Osteoblast (primary cell): ENCODE measurements at regions not wholly inside any gene's neighbourhood (a gene's known extent, or its start where the extent isn't known, plus 50 kb on each side); places are given as distances from the start of the nearest gene placed in this dataset.

Experiments
- DNase-seq: peaks from one replicate; pipeline ENCODE4 v3.0.0; 2011; ENCODE audit warnings: low spot score, mixed read lengths; ENCODE audit not compliant: insufficient read length; ENCODE audit errors: missing footprints
- H2AFZ ChIP-seq: 2 replicates; pipeline ENCODE4 v1.6.0; 2011; ENCODE audit warnings: mild to moderate bottlenecking, low read length
- H3K27ac ChIP-seq: 2 replicates; pipeline ENCODE4 v1.5.1; 2011; ENCODE audit warnings: mild to moderate bottlenecking, low read depth, low read length, moderate library complexity
- H3K27me3 ChIP-seq: 2 replicates; pipeline ENCODE4 v1.6.0; 2012; ENCODE audit warnings: mild to moderate bottlenecking, control low read depth, inconsistent platforms, low read length, moderate library complexity; ENCODE audit not compliant: insufficient read depth
- H3K36me3 ChIP-seq: 2 replicates; pipeline ENCODE4 v1.5.1; 2011; ENCODE audit warnings: mild to moderate bottlenecking, low read length, control low read depth, moderate library complexity; ENCODE audit not compliant: insufficient read depth
- H3K4me1 ChIP-seq: 2 replicates; pipeline ENCODE4 v1.5.1; 2011; ENCODE audit warnings: mild to moderate bottlenecking, low read length, control low read depth, moderate library complexity; ENCODE audit not compliant: insufficient read depth
- H3K4me2 ChIP-seq: 2 replicates; pipeline ENCODE4 v1.6.0; 2011; ENCODE audit warnings: mild to moderate bottlenecking, low read length; ENCODE audit not compliant: insufficient read depth
- H3K4me3 ChIP-seq: fragments of 200-600 bp; sonication (generic); 3 replicates; pipeline ENCODE4 v1.5.1; 2012; ENCODE audit warnings: mild to moderate bottlenecking, low read length, inconsistent platforms; ENCODE audit not compliant: insufficient read depth
- H3K79me2 ChIP-seq: 2 replicates; pipeline ENCODE4 v1.6.0; 2012; ENCODE audit warnings: mild to moderate bottlenecking, low read length, control low read depth, inconsistent platforms; ENCODE audit not compliant: insufficient read depth
- H3K9me3 ChIP-seq: 2 replicates; pipeline ENCODE4 v1.5.1; 2011; ENCODE audit warnings: low read depth, low read length, control low read depth
- H4K20me1 ChIP-seq: 2 replicates; pipeline ENCODE4 v1.6.0; 2012; ENCODE audit warnings: mild to moderate bottlenecking, low read length, control low read depth; ENCODE audit not compliant: insufficient read depth
- TF ChIP-seq, protein P1 (sequence below): IDR thresholded peaks from 2 replicates; pipeline ENCODE4 v1.5.1; 2011; ENCODE audit warnings: mild to moderate bottlenecking, low read depth, low read length, moderate library complexity; ENCODE audit errors: extremely low read depth

DNA sequence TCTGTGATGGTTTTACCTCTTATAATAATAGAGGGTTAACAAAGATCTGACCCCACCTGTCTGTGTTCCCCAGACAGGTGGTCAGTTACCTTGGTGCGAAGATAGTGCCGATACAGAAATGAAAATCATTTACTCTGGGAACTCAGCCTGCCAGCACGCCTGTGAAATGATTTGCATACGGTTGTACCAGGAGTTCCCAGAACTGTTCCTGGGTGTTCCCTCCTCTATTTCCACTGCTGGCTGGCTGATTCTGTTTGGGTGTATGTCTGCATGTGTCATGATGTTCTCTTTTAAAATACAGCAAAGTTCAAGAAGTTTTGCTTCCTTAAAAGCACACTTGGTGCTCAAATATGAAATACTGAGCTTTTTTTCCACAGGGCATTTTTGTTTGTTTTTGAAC lies 527.1 kb downstream of the FGF9 start:
- Histone ChIP-seq H3K79me2 (no peaks in the 10 kb centered on the region), H4K20me1 (no peaks in the 10 kb centered on the region), H3K27me3 (no peaks in the 10 kb centered on the region), H3K4me2 (no peak overlapping the region), H3K4me3 (no peak overlapping the region), H3K36me3 (no peaks in the 10 kb centered on the region), H3K27ac (no peak overlapping the region), H3K4me1 (no peaks in the 10 kb centered on the region), H3K9me3 (peaks cover 2% of the 10 kb centered on the region), H2AFZ (no peak overlapping the region)
- TF ChIP-seq, protein P1, sequence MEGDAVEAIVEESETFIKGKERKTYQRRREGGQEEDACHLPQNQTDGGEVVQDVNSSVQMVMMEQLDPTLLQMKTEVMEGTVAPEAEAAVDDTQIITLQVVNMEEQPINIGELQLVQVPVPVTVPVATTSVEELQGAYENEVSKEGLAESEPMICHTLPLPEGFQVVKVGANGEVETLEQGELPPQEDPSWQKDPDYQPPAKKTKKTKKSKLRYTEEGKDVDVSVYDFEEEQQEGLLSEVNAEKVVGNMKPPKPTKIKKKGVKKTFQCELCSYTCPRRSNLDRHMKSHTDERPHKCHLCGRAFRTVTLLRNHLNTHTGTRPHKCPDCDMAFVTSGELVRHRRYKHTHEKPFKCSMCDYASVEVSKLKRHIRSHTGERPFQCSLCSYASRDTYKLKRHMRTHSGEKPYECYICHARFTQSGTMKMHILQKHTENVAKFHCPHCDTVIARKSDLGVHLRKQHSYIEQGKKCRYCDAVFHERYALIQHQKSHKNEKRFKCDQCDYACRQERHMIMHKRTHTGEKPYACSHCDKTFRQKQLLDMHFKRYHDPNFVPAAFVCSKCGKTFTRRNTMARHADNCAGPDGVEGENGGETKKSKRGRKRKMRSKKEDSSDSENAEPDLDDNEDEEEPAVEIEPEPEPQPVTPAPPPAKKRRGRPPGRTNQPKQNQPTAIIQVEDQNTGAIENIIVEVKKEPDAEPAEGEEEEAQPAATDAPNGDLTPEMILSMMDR, result no peak
- no peak for DNase-seq

DNA sequence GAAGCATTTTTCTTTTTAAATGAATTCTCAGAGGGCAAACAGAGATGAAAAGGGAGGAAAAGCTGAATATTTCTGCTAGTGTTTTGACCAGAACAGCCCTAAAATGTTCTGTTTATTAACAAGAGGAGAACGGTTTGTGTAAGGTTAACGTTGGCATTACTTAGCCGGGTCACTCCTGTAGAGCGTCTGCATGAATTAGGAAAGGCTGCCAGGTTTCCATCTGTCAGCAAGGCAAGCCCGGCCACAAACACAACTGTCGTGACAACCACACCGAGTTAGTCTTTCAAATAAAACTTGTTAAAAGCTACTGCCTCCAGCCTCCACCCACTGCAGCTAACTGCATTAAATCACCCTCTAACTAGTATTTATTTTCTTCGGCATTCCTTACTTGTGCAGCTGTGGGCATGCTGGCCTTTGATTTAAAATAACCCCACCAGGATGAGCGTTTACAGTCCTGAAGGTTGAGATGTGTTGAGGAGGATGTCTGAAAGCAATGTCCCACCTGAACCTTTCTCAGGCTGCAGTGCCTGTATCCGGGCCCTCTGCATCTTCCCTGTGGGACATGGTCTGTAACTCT lies 527.9 kb downstream of the FGF9 start:
- no peak for DNase-seq
- TF ChIP-seq, protein P1, result no peak
- H3K36me3 ChIP-seq, result no peaks in the 10 kb centered on the region
- H3K4me3 ChIP-seq, result no peak overlapping the region
- H3K27me3 ChIP-seq, result no peaks in the 10 kb centered on the region
- H2AFZ ChIP-seq, result no peak overlapping the region
- no peaks in the 10 kb centered on the region for H4K20me1 ChIP-seq
- H3K9me3 ChIP-seq, result peaks cover 2% of the 10 kb centered on the region
- no peak overlapping the region for H3K27ac ChIP-seq
- no peaks in the 10 kb centered on the region for H3K79me2 ChIP-seq
- H3K4me1 ChIP-seq, result no peaks in the 10 kb centered on the region
- H3K4me2 ChIP-seq, result no peak overlapping the region

DNA sequence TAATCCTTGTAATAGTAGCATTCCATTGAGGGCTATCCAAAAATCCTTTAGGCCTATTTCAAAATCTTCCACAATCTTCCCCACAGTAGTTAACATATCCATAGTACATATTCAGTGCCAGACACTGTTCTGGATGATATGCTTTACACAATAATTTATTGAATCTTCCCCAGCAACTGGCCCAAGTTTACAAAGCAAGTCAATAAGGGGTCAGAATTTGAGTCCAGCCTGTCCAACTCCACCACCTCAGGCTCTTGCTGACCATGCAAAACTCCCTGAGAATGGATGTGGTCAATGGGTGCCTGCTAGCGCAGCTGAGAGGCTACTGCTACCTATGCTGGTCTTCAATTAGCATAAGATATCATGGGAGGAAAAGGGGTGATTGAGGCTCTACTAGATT lies 529.6 kb downstream of the FGF9 start:
- no peak for DNase-seq
- H3K4me1 ChIP-seq, result no peaks in the 10 kb centered on the region
- no peaks in the 10 kb centered on the region for H3K36me3 ChIP-seq
- H3K27me3 ChIP-seq, result no peaks in the 10 kb centered on the region
- no peak overlapping the region for H2AFZ ChIP-seq
- H3K27ac ChIP-seq, result no peak overlapping the region
- TF ChIP-seq, protein P1, result no peak
- H3K4me2 ChIP-seq, result no peak overlapping the region
- H3K4me3 ChIP-seq, result no peak overlapping the region
- no peaks in the 10 kb centered on the region for H3K79me2 ChIP-seq
- H3K9me3 ChIP-seq, result peaks cover 2% of the 10 kb centered on the region
- H4K20me1 ChIP-seq, result no peaks in the 10 kb centered on the region

GRCh38 chr13:22201375-22201925 lies 530.6 kb downstream of the FGF9 start:
- Histone ChIP-seq H4K20me1 (no peaks in the 10 kb centered on the region), H3K27me3 (no peaks in the 10 kb centered on the region), H3K27ac (no peak overlapping the region), H3K9me3 (peaks cover 2% of the 10 kb centered on the region), H2AFZ (no peak overlapping the region), H3K79me2 (no peaks in the 10 kb centered on the region), H3K36me3 (no peaks in the 10 kb centered on the region), H3K4me2 (no peak overlapping the region), H3K4me3 (no peak overlapping the region), H3K4me1 (no peaks in the 10 kb centered on the region)
- no peak for DNase-seq
- TF ChIP-seq, protein P1, result no peak
